Retinal pigment epithelial cell (primary cell): ENCODE measurements at regions not wholly inside any gene's neighbourhood (a gene's known extent, or its start where the extent isn't known, plus 50 kb on each side); places are given as distances from the start of the nearest gene placed in this dataset.

ENCODE experiments used
- DNase-seq: peaks from one replicate; pipeline ENCODE4 v3.0.0-alpha.2; 2010; ENCODE audit warnings: low read depth
- H3K4me3 ChIP-seq: 2 replicates; pipeline ENCODE4 v1.5.1; 2011; ENCODE audit warnings: mild to moderate bottlenecking, low read length, control low read depth, moderate library complexity
- TF ChIP-seq, protein P1 (sequence below): conservative IDR thresholded peaks from 2 replicates; pipeline ENCODE4 v1.5.1; 2011; ENCODE audit warnings: low read depth, low read length, control low read depth, inconsistent platforms

- no peak overlapping the region for H3K4me3 ChIP-seq
- TF ChIP-seq, protein P1, sequence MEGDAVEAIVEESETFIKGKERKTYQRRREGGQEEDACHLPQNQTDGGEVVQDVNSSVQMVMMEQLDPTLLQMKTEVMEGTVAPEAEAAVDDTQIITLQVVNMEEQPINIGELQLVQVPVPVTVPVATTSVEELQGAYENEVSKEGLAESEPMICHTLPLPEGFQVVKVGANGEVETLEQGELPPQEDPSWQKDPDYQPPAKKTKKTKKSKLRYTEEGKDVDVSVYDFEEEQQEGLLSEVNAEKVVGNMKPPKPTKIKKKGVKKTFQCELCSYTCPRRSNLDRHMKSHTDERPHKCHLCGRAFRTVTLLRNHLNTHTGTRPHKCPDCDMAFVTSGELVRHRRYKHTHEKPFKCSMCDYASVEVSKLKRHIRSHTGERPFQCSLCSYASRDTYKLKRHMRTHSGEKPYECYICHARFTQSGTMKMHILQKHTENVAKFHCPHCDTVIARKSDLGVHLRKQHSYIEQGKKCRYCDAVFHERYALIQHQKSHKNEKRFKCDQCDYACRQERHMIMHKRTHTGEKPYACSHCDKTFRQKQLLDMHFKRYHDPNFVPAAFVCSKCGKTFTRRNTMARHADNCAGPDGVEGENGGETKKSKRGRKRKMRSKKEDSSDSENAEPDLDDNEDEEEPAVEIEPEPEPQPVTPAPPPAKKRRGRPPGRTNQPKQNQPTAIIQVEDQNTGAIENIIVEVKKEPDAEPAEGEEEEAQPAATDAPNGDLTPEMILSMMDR, result no peak
- peak; percentile 69 for DNase-seq
These were observed 75.9 kb upstream of the CAMK2D start for GRCh38 chr4:113837397-113837796.

- no peak overlapping the region for H3K4me3 ChIP-seq
- DNase-seq, result no peak
- TF ChIP-seq, protein P1, result no peak
These were observed 73.5 kb upstream of the CAMK2D start for GRCh38 chr4:113835005-113835404.

DNA sequence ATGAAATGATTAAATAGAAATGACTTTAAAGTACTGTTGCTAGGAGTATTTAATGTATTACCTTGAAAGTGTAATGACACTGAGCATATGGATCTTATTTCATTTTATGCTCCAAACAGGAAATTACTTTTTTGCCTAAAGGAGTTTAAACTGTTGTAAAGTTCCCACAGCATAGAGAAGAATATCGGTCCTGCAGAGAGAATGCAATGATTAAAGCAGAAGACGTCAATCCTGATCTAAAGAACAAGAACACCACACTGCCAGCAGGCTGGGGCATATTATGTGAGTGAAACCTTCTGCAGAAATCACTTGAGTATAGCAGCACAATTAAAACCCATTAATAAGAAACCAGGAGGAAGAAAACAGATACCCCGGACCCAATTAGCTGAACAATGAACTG lies 72.8 kb upstream of the CAMK2D start:
- H3K4me3 ChIP-seq, result no peak overlapping the region
- DNase-seq, result no peak
- TF ChIP-seq, protein P1, result no peak

DNA sequence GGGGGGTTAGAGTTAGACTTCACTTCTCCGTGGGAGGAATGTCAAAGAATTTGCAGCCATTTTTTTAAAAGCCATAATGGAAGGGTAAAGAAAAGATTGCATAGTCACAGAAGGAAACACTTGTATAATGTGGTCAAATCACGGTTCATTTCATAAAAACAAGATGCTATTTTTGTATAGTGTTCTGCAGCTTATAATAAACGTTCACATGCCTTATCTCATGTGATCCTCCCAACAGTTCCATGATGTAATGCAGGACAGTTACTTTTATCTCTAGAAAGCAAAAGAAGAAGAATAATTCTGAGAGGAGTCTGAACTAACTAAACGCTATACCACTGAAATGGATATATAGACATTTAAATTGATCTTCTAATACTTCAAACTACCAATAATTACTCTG lies 71.3 kb upstream of the CAMK2D start:
- TF ChIP-seq, protein P1, result no peak
- no peak overlapping the region for H3K4me3 ChIP-seq
- no peak for DNase-seq

- H3K4me3 ChIP-seq, result no peak overlapping the region
- DNase-seq, result no peak
- TF ChIP-seq, protein P1, result no peak
These were observed 69.9 kb upstream of the CAMK2D start for GRCh38 chr4:113831457-113831856.

DNA sequence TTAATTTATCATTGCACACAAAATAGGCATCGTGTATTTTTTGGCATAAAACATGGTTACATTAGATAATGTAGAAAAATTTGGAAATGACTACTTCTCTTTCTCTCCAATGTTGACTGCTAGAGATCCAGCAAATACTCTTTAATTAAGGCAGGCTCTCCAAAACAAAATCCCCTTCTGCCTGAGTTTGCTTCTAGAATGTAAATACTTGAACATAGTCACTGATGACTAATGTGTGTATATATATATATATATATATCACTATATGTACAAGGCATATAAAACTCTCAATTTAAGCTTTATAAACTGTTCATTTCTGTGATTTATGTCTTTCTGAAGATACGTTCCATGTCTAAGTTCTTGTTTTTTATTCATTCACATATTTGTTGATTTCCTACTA lies 67.2 kb upstream of the CAMK2D start:
- H3K4me3 ChIP-seq, result no peak overlapping the region
- TF ChIP-seq, protein P1, result no peak
- DNase-seq, result no peak

- TF ChIP-seq, protein P1, result no peak
- no peak overlapping the region for H3K4me3 ChIP-seq
- no peak for DNase-seq
These were observed 65.7 kb upstream of the CAMK2D start for GRCh38 chr4:113827285-113827684.
